ENCODE measurements at regions not wholly inside any gene's neighbourhood (a gene's known extent, or its start where the extent isn't known, plus 50 kb on each side); places are given as distances from the start of the nearest gene placed in this dataset.

GRCh38 chr15:85880501-85881190 is 85.9 kb upstream of the KLHL25 start:
- intact Hi-C loops (cut with DNase I) = no loop called here
- ATAC-seq (peak; percentile 76), DNase-seq (ENCODE audit: low spot score) (no peak)

GRCh38 chr15:85886309-85886811 is 91.6 kb upstream of the KLHL25 start:
- peak; percentile 48 for ATAC-seq

GRCh38 chr15:85889956-85890619 is 95.4 kb upstream of the KLHL25 start:
- intact Hi-C loops (cut with DNase I) = no loop called here
- no peak for ATAC-seq
- DNase-seq (ENCODE audit: low spot score) = no peak

More at GRCh38 chr15:85886309-85886811, 91.6 kb upstream of the KLHL25 start:
- intact Hi-C loops (cut with DNase I) = no loop called here
- DNase-seq (ENCODE audit: low spot score) = no peak

GRCh38 chr15:85890620-85890980 is 95.9 kb upstream of the KLHL25 start:
- DNase-seq (ENCODE audit: low spot score) (no peak), ATAC-seq (no peak)
- intact Hi-C loops (cut with DNase I) = no loop called here

GRCh38 chr15:85891470-85891869 is 96.7 kb upstream of the KLHL25 start:
- DNase-seq (ENCODE audit: low spot score) = no peak
- intact Hi-C loops (cut with DNase I) = no loop called here
- ATAC-seq = no peak

GRCh38 chr15:85892232-85892631 is 97.5 kb upstream of the KLHL25 start:
- ATAC-seq (no peak), DNase-seq (ENCODE audit: low spot score) (no peak)
- intact Hi-C loops (cut with DNase I) = no loop called here

GRCh38 chr15:85897207-85897894 is 102.6 kb upstream of the KLHL25 start:
- DNase-seq (ENCODE audit: low spot score) = no peak
- peak; percentile 20 for ATAC-seq
- intact Hi-C loops (cut with DNase I) = no loop called here

- intact Hi-C loops (cut with DNase I) = no loop called here
- ATAC-seq (peak; percentile 63), DNase-seq (ENCODE audit: low spot score) (no peak)
Observed at GRCh38 chr15:85897895-85898717, 103.4 kb upstream of the KLHL25 start.

- ATAC-seq (no peak), DNase-seq (ENCODE audit: low spot score) (no peak)
- intact Hi-C loops (cut with DNase I) = no loop called here
Observed at GRCh38 chr15:85899927-85900326, 105.2 kb upstream of the KLHL25 start.

- peak; percentile 76 for ATAC-seq
- DNase-seq (ENCODE audit: low spot score) = no peak
- intact Hi-C loops (cut with DNase I) = no loop called here
Observed at GRCh38 chr15:85905751-85906450, 111.2 kb upstream of the KLHL25 start.

GRCh38 chr15:85906640-85907039 is 111.9 kb upstream of the KLHL25 start:
- intact Hi-C loops (cut with DNase I) = no loop called here
- DNase-seq (ENCODE audit: low spot score) (no peak), ATAC-seq (peak; percentile 38)

- ATAC-seq (peak; percentile 89), DNase-seq (ENCODE audit: low spot score) (no peak)
- intact Hi-C loops (cut with DNase I) = no loop called here
Observed at GRCh38 chr15:85910834-85911233, 116.1 kb upstream of the KLHL25 start.

- no peak for DNase-seq (ENCODE audit: low spot score)
- ATAC-seq = no peak
- intact Hi-C loops (cut with DNase I) = no loop called here
Observed at GRCh38 chr15:85913461-85913860, 118.7 kb upstream of the KLHL25 start.

- intact Hi-C loops (cut with DNase I) = no loop called here
- ATAC-seq (no peak), DNase-seq (ENCODE audit: low spot score) (no peak)
Observed at GRCh38 chr15:85920956-85921355, 126.2 kb upstream of the KLHL25 start.

- intact Hi-C loops (cut with DNase I) = no loop called here
- DNase-seq (ENCODE audit: low spot score) (no peak), ATAC-seq (no peak)
Observed at GRCh38 chr15:85924088-85924487, 129.4 kb upstream of the KLHL25 start.

- ATAC-seq = no peak
- intact Hi-C loops (cut with DNase I) = no loop called here
- no peak for DNase-seq (ENCODE audit: low spot score)
Observed at GRCh38 chr15:85925649-85926237, 131.0 kb upstream of the KLHL25 start.

- ATAC-seq (no peak), DNase-seq (ENCODE audit: low spot score) (no peak)
- intact Hi-C loops (cut with DNase I) = no loop called here
Observed at GRCh38 chr15:85926834-85927233, 132.1 kb upstream of the KLHL25 start.

GRCh38 chr15:85927931-85928537 is 133.3 kb upstream of the KLHL25 start:
- ATAC-seq (no peak), DNase-seq (ENCODE audit: low spot score) (no peak)
- intact Hi-C loops (cut with DNase I) = no loop called here
